GM13976 (cell line): ENCODE measurements at regions not wholly inside any gene's neighbourhood (a gene's known extent, or its start where the extent isn't known, plus 50 kb on each side); places are given as distances from the start of the nearest gene placed in this dataset.

Experiments
- DNase-seq: peaks from one replicate; pipeline ENCODE4 v3.0.0; 2012; ENCODE audit warnings: low spot score
- in situ Hi-C: fragments of 300-500 bp; cut with MboI; formaldehyde crosslinking; loops from one replicate; pipeline ENCODE4 v1.12.0; 2022; ENCODE audit warnings: low sequenced_read_pairs, mixed read lengths, inconsistent platforms; ENCODE audit not compliant: unreplicated experiment
- TF ChIP-seq, protein P1 (sequence below): IDR thresholded peaks from 2 replicates; pipeline ENCODE4 v1.5.1; 2012; ENCODE audit warnings: borderline replicate concordance, mild to moderate bottlenecking; ENCODE audit not compliant: insufficient read depth; ENCODE audit errors: extremely low read depth, missing control alignments, control extremely low read depth

DNA sequence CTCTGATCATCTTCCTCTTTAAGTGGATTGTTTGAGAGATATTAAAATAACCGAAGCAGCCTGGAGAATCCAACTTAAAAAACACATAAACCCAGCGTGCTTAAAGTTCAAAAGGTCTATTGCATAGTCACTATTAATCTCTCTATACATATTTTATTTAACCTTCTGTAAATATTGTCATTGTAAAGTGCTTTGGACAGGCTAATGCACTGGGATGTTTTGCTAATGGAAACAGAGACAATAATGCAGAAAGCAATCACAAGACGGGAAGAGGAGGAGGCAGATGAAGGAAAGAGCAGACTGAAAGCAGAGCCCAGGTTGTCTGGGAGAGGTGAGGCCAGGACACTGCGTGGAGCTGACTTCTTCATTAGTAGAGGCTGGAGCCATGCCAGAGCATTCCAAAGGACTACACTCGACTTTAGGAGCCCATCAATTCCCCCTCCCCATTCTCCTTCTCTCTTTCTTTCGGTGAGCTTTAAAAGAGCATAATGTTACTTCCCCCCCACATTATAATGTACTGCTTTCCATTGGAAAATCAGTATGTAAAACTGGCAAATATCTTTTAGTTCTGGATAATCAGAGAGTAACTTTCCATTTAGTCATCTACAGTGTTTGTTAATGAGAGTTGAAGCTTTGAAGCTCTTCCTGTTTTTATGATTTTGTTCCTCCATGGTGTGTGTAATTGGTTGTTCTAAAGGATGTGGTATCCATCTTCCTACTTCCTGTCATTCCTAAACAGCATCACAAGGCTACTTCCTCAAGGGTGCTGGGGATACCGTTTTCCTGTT is 307.3 kb upstream of the MPDZ start:
- no peak for DNase-seq
- in situ Hi-C loops = no loop called here
- TF ChIP-seq, protein P1, sequence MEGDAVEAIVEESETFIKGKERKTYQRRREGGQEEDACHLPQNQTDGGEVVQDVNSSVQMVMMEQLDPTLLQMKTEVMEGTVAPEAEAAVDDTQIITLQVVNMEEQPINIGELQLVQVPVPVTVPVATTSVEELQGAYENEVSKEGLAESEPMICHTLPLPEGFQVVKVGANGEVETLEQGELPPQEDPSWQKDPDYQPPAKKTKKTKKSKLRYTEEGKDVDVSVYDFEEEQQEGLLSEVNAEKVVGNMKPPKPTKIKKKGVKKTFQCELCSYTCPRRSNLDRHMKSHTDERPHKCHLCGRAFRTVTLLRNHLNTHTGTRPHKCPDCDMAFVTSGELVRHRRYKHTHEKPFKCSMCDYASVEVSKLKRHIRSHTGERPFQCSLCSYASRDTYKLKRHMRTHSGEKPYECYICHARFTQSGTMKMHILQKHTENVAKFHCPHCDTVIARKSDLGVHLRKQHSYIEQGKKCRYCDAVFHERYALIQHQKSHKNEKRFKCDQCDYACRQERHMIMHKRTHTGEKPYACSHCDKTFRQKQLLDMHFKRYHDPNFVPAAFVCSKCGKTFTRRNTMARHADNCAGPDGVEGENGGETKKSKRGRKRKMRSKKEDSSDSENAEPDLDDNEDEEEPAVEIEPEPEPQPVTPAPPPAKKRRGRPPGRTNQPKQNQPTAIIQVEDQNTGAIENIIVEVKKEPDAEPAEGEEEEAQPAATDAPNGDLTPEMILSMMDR = no peak

DNA sequence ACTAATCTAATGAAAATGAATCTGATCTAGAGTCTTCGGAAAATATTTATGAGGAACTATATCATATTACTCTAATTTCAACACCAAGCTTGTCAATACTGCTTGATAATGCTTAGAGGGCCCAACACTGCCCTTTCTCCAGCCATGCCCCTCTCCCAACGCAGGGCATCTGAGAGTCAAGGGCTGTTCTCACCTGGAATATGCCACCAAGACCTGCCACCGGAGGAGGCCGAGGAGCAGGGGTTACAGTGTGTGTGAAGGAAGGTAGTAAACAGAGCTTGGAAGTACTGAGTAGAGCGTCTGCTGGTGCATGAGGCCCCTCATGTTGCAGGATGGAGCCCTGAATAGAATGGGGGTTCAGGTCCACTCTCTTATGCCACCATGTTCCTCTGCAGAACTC is 301.3 kb upstream of the MPDZ start:
- in situ Hi-C loops = no loop called here
- TF ChIP-seq, protein P1 = no peak
- no peak for DNase-seq

DNA sequence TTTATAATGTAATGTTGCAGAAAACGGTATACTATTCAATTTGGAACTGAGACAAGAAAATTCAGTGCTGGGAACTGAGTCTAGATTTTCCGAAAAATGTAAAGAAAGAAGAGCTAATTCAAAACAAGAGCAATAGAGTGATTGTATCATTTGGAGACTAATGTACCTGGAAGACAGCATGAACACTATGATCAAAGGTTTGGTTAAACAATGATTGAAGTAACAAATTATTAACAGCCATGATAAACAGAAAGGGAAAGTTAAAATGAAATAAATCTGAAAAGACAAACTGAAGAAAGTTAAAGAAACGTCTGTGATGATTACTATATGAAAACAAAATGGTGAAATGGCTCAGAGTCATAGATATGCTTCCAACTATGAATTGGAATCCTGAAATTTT is 300.6 kb upstream of the MPDZ start:
- TF ChIP-seq, protein P1 = no peak
- in situ Hi-C loops = no loop called here
- DNase-seq = no peak

DNA sequence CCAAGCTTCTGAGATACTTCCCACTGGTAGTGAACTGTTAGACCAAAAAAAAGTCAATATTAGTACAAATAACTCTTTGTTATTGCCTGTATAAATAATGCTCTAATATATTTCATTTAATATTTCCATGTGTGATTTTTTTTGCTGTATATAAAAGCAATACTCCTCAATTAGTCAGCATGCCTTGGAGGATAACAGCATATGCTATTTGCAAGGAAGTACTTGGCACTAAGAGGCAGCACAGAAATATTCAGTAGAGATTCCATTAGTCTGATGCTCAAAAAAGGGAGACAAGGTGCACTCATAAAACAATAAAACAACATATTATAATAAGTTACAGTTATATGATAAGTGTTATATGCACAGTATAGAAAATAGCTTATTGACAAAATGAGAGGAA is 296.6 kb upstream of the MPDZ start:
- in situ Hi-C loops = no loop called here
- TF ChIP-seq, protein P1 = no peak
- DNase-seq = no peak

DNA sequence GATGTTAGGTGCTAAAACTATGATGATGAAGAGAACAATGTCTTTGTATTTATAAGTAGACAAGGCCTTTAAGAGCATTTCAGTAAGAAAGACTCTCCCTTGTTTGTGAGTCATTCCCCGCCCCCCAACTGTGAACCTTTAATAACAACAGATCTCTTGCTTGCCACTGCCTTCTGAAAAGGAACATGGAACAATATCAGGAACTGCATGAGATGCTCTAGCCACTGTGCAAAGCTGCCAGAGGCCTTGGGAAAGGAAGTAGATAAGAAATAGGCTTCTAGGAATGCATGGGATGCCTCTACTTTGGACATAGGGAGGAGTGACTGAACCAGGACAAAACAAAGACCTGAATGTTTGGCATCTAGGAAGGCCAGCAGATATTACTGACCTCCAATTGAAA is 296.1 kb upstream of the MPDZ start:
- TF ChIP-seq, protein P1 = no peak
- in situ Hi-C loops = no loop called here
- no peak for DNase-seq

DNA sequence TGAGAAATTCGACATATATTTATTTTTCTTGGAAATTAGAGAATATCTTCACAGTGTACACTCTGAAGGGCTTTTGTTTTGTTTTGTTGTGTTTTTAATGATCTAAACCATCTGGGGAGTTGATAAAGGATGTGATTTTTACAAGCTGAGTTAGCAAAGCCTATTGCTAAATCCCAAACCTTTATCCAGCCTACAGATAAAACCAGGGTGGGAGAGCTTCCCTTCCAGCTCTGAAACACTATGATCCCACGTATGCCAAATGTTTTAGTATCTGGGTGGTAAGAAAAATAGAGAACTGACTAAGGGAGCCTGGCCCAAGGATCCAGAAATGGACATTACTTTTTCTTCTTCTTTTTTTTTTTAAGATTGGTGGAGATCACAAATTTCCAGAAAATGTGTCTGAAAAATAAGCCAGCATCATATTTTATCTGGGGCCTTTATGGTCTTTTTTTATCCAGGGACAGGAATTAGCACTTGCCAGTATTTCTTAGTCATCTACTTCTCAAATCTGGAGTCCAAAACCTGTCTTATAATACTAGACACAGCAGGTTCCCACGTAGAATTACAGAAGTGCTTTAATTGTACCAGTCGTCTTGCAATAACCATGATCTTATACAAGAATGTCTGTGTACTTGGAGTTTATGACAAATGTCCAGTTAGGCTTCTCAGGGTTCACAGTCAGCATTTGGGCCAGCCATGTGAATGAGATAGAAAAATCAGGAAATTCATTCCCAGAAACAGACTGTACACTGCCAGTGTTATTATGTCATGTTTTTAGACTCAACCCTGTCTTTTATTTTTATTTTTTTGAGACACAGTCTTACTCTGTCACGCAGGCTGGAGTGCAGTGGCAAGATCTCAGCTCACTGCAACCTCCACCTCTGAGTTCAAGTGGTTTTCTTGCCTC is 290.8 kb upstream of the MPDZ start:
- in situ Hi-C loops = no loop called here
- DNase-seq = no peak
- TF ChIP-seq, protein P1 = no peak
